ENCODE measurements at regions not wholly inside any gene's neighbourhood (a gene's known extent, or its start where the extent isn't known, plus 50 kb on each side); places are given as distances from the start of the nearest gene placed in this dataset.

DNA sequence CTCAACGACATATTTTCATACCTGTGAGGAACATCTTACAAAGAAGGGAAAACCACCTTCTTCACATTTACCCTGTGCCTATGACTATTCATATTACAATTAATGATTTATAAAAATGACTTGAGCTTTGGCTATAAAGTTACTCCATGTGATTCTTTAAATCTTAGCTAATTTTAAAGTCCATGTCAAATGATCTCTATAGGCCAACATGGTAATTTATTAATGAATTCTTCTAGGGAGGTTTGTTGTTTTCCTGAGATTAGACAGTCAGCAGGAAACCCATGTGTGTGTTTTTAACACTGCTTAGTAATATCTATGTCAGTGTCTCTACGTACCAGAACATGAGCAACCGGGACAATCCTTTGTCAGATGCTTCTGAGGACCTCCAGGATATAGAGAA lies 307.3 kb downstream of the IPMK start:
- TF ChIP-seq POLR2A (IDR thresholded peaks at IDR 0.05) = no peak
- TF ChIP-seq, protein P1, sequence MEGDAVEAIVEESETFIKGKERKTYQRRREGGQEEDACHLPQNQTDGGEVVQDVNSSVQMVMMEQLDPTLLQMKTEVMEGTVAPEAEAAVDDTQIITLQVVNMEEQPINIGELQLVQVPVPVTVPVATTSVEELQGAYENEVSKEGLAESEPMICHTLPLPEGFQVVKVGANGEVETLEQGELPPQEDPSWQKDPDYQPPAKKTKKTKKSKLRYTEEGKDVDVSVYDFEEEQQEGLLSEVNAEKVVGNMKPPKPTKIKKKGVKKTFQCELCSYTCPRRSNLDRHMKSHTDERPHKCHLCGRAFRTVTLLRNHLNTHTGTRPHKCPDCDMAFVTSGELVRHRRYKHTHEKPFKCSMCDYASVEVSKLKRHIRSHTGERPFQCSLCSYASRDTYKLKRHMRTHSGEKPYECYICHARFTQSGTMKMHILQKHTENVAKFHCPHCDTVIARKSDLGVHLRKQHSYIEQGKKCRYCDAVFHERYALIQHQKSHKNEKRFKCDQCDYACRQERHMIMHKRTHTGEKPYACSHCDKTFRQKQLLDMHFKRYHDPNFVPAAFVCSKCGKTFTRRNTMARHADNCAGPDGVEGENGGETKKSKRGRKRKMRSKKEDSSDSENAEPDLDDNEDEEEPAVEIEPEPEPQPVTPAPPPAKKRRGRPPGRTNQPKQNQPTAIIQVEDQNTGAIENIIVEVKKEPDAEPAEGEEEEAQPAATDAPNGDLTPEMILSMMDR (IDR thresholded peaks at IDR 0.05) = no peak
- no peak for TF ChIP-seq EP300 (IDR thresholded peaks at IDR 0.05)

Measured in tibial nerve (tissue), 4 donors.